ENCODE measurements at regions not wholly inside any gene's neighbourhood (a gene's known extent, or its start where the extent isn't known, plus 50 kb on each side); places are given as distances from the start of the nearest gene placed in this dataset.

DNA sequence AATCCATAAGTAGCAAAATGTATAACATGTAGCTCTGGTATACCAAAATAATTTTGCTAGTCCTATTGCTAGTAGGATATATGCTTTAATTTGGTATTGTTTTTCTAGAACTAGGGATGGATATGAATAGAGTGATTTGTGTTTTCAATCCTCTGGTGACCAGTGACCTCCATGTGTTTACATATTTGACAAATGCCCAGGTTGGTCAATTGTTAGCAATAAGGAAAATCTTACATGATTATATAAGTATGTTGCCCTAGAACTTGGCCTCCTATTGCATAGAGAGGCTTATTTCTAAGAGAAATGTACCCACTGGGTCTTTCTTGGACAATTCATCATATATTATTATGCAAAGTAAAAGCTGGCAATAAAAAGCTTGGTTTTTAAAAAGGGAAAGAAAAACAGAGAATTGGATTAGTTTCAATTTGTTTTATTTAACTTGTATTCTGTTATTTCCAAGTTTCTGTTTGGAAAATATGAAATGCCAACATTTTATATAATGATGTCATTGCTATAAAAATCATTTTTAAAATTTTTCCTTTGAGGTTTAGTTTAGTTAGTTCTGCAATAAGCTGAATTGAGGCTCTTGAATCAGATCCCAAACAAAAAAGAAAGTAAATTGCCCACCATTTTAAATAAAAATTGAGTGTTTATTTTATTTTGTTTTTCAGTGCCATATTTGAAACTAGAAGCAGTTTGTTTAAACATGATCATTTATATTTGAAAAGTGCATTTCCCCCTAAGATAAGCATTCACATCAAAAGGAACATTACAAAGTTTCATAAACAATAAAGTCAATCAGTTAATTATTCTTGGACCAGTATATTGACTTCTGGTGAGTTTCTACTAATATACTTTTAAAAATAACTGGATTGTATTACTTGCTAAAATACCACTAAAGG lies 210.9 kb downstream of the ZC3H11B start:
- DNase-seq (ENCODE audit: low spot score) = no peak

DNA sequence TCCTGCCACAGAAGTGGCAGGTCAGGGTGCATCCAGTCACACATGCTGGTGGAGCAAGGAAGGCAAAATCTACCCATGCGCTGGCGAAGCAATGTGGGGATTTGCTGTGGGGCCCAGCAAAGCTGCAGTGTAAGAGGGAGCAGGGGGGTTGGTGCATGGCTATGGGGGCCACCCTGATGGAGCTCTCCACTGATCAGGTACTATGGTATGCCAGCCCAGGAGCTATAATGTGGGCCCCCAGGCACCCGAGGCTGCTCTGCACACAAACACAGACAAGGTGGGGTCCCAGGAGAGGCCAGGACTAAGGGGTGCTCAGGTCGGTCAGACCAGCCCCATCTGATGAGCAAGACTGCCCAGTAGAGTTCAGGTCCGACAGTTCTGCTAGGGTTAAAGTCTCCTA lies 213.5 kb downstream of the ZC3H11B start:
- DNase-seq (ENCODE audit: low spot score) = no peak

DNA sequence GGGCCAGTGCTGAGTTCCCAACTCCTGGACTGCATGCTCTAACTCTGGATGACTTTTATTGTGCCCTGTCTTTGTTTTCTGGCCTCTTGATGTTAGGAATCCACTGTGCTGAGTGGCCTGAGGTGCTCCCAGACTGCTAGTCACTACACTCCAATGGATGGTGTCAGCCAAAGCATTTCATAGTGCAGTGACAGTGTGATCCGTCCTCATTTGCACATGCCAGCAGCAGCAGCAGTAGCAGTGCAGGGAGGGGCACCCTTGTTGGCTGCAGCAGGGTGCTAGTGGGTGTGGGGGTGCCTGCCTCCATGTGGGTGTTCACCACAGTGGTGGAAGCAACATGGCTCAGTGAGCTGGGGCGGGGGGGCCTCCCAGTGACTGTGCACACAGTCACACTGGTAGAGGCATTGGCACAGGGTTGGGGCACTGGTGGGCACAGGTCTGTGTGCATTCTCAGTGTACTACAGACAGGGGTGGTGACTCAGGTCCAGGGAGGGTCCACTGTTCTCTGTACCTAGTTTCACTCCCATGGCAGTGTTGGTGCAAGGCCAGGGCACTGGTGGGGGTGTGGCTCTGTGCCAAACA lies 214.0 kb downstream of the ZC3H11B start:
- DNase-seq (ENCODE audit: low spot score) = no peak

GRCh38 chr1:219397511-219397910 lies 215.4 kb downstream of the ZC3H11B start:
- no peak for DNase-seq (ENCODE audit: low spot score)

- no peak for DNase-seq (ENCODE audit: low spot score)
Observed at GRCh38 chr1:219391297-219391696, 217.6 kb downstream of the LYPLAL1 start.

DNA sequence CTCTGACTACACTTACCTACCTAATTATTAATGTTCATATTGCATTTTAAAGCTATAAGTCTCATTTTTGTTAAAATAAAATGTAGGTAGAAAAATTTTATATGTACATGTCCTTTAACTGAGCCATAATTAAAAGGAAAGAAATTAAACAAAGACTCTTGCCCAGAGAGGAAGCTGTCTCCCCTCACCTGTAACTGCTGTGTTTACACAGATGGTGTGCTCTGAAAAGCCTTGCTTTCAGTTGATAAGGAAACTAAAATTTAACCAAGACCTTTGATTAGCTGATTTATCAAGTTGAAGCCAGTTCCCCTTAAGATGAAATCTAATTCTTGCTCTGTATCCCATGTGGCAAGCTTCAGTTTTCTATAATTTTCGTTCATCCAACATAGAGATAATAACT lies 213.5 kb downstream of the LYPLAL1 start:
- no peak for DNase-seq (ENCODE audit: low spot score)

- no peak for DNase-seq (ENCODE audit: low spot score)
Observed at GRCh38 chr1:219385787-219386427, 212.2 kb downstream of the LYPLAL1 start.

DNA sequence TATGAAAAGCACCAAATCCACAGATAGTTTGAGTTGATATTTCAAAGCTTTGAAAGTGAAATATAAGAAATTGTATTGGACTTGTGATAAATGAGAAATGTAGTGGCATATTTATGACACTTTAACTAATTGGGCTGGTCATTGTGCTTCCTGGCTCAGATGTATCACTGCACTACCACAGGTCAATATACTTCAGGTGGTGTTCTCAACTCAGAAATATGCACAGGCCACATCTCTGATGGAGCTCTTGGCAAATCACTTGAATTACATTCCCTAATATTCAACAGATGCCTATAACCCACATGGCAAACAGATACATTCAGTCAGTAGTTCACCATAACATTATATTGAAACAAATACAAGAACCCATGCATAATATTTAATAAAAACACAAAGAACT lies 209.6 kb downstream of the LYPLAL1 start:
- DNase-seq (ENCODE audit: low spot score) = no peak

- no peak for DNase-seq (ENCODE audit: low spot score)
Observed at GRCh38 chr1:219381396-219381795, 207.7 kb downstream of the LYPLAL1 start.

DNA sequence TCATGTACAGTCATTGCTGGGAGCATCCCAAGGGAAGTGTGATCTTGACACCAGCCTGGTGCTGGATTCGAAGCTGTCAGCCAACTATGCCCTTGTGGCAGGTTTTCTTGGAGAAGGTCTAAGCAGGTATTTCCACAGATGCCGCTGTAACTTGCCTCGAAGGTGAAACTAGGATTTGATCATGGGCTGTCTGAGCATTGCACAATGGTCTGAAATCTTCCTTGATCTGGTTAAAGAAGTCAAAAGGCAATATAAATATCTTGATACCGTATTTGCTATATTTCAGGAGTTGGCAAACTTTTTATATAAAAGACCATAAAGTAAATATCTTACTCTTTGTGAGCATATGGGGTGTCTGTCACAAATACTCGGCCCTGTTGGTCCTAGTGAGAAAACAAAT lies 206.8 kb downstream of the LYPLAL1 start:
- DNase-seq (ENCODE audit: low spot score) = no peak

DNA sequence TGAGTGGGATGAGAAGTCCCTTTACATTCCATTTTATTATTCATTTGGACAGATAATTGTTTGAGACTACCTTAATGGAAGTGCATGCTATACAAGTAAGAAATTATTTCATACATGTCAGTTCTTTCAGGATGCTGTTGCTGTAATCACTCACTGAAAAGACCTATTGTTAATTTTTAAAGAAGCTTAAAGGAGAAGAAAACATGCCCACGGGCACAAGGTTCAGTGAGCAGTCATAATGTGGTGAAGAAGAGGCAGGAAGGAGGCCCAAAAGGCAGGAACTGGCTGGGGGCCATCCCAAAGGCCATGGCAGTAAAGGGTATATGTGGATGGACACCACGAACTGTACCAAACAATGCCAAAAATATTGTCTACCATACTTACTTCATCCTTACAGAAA lies 206.0 kb downstream of the LYPLAL1 start:
- DNase-seq (ENCODE audit: low spot score) = no peak

GRCh38 chr1:219374636-219375035 lies 201.0 kb downstream of the LYPLAL1 start:
- DNase-seq (ENCODE audit: low spot score) = no peak

DNA sequence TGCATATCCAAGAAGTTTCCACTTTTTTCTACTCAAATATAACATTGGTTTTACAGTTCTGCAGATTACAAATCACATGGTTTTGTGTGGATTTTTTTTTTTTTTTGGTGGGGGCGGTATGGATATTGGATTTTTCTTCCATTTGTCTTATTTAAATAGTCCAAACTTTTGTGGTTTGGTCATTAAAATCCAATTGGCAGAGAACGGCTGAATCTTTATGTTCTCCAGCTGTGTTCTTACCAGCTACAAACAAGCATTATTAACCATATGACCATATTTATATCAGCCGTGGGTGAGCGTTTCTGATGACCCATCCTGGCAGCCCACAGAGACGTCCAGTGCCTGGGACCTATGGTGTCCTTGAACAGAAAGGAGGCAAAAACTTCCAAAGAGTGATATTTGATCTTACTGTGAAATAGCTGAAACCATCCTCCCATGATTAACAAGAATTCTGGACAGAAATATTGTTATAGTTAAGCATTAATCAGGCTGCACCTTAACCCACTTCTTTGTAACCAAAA lies 200.4 kb downstream of the LYPLAL1 start:
- DNase-seq (ENCODE audit: low spot score) = no peak

- no peak for DNase-seq (ENCODE audit: low spot score)
Observed at GRCh38 chr1:219373616-219373935, 199.9 kb downstream of the LYPLAL1 start.

DNA sequence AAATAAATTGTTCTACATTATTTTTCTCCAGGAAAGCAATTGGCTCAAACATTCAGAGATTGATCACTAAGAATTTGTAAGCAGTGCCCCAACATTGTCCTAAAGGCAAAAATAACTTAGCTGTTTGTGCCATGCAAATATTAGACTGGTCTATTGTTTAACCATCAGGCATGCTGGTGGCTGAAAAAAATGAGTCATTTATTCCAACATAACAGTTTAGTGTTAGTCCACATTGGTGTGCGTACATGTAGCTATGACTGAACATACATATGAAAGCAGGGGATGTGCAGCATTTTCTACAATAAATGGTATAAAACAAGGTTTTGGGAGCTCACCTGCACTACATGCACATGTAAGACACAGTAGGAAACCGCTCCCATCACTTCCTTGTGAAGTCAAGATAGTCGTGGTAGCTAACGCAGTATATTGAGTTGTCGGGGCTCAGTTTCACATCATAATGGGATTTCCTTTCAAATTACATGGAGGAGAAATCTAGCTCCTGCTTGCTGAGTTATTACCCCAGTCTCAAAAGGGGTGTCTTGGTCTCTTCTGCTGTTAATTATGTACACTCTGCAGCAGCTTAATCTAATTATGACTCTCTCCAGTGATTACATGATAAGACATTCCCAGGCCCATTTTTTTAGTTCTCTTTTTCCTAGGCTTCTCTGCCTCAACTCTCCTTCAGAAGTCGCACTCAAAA lies 199.4 kb downstream of the LYPLAL1 start:
- no peak for DNase-seq (ENCODE audit: low spot score)

GRCh38 chr1:219371471-219371870 lies 197.8 kb downstream of the LYPLAL1 start:
- no peak for DNase-seq (ENCODE audit: low spot score)

DNA sequence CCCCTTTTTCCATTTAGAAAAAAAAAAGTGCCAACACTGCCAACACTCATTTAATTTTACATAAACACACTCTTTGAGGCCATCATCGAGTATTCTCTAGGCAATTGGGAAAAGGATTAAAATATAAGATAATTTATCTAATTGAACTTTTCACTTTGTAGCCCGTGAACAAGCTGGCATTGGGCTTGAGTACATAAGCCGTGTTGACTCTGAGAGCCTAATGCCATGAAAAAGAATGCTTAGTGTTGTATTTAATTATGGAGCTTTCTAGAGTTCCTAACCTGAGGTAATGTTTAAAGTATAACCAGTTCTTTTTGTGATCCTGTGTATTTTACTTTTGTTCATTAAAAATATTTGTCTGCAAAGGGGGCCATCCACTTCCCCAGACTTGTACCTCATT lies 193.8 kb downstream of the LYPLAL1 start:
- no peak for DNase-seq (ENCODE audit: low spot score)

DNA sequence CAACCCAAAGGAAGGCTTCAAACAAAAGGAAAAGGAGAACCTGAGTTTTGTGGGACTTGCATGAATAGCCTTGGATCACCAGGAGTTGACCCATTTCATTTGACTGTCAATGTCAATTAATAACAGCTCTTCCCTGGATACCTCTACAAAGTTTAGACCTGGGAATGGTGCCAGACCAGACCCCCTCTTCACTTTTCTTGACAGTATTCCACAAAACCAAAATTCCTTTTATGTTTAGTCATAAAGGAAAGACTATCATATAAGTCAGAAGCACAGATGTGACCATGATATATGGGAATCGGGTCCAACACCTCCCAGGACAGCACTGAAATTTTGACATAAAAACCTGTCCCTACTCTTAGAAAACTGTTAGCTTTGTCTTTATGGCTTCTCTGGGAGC lies 191.8 kb downstream of the LYPLAL1 start:
- DNase-seq (ENCODE audit: low spot score) = no peak

DNA sequence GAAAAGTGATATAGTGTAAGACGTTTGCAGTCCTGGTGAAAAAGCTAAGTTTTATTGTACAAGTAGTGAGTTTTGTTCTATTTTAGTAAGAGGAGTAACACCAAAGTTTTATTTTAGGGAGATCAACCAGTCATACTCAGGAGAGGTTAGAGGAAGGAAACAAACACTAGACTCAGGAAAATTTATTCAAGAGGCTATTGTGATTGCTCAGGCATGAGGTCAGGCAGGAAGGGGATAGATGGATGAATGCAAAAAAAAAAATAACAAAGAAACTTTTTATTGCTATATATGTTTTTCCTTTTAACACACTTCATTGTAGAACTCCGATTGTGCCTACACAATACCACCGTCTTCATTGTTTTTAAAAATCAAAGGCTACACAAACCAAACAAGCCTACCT lies 189.0 kb downstream of the LYPLAL1 start:
- no peak for DNase-seq (ENCODE audit: low spot score)

DNA sequence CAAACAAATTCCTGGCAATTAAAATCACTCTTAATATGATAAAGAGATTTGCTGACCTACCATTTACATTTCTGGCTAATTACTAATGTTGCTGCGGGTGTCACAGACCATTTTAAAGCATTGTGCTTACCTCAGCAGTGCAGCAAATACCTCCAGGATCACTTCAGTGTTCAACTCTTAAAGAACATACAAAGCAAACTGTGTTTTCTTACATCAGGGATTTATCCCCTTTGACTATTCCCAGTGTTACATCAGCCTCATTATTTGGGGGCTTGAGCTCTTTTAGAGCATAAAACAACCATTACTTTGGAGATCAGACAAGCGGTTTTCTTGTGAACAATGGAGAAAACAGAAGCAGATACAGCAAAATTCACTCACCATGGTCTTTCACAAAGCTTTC lies 185.4 kb downstream of the LYPLAL1 start:
- no peak for DNase-seq (ENCODE audit: low spot score)

GRCh38 chr1:219358080-219358479 lies 184.4 kb downstream of the LYPLAL1 start:
- no peak for DNase-seq (ENCODE audit: low spot score)

DNA sequence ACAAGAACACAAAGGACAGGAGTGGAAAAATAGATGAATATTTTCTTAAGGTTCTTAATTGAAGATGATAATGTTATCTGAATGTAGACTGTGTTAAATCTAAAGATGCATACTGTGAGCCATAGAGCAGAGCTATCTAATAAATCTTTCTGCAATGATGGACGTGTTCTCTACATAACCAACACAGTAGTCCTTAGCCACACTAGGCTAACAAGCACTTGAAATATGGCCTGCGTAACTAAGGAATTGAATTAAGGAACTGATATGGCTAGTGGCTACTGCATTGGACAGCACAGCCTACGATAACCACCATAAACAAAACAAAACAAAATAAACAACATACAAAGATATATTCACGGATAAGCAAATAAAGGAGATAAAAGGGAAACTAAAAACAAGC lies 181.3 kb downstream of the LYPLAL1 start:
- no peak for DNase-seq (ENCODE audit: low spot score)

Data from left forelimb (tissue), 1 donor.